ENCODE measurements at regions not wholly inside any gene's neighbourhood (a gene's known extent, or its start where the extent isn't known, plus 50 kb on each side); places are given as distances from the start of the nearest gene placed in this dataset.
A peak's percentile ranks its signal among the peaks of the same experiment; 100 is the strongest.

DNA sequence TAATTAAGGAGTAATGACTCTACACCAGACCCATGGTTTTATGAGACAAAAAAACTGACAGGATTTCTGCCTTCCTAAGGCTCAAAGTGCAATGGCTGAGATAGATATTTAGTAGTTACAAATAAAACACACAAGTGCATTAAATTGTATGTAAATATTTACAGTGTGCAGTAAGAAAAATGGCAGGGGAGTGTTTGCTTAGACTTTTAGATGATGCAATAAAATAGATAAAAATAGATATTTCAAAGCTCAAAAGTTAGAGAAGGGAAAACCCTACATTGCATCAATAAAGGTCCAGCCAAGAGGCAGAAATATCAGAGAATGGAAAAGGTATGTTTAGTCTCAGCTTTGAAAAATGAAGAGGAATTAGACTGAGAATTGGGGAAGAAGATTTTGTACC, 226.3 kb upstream of the FGGY start:
- no peak for DNase-seq

DNA sequence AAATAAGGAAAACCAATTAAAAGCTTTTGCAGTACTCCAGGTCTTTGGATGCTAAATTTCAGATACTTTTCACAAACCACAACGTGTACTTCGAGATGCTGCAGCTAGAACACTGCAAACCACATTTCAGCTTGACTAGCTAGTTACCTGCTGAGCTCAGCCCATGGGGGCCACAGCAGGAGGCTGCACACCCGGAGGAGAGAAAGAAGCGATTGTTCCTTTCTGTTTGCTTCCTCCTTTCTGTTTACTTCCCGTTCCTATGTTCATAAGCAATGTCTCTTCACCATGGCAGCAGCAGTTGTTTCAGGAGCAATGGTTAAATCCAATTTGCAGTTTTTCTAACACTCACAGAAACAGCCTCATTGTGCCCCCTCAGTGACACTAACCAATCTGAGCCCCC, 225.6 kb upstream of the FGGY start:
- DNase-seq, result peak; percentile 55

DNA sequence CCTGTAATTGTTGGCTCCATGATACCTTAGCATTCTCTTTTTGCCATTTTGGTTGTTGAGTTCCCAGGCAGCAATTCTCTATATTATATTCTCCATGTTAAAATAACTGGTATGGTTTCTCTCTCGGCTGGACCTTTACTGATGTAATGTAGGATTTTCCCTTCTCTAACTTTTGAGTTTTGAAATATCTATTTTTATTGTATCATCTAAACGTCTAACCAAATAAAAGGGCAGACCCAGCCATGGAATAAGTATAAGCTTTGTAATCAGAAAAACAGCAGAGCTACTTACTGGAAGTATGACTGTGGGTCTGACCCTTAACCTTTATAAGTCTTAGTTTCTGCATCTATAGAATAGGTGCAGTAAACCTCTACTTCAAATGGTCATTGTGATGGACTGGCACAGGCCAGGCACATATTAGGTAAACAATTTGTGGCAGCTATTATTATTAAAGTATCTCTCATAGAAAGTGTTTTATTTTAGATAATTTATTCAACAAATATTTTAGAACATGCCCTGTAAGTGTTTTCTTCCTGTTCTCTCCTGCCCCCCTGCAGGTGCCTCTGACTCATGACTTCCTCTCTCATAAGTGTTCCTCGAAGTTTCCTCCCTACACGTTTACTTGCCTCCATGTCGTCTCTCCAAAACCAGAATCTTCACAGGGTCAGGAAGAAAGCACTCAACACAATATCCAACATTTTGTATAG, 224.9 kb upstream of the FGGY start:
- DNase-seq, result peak; percentile 48

DNA sequence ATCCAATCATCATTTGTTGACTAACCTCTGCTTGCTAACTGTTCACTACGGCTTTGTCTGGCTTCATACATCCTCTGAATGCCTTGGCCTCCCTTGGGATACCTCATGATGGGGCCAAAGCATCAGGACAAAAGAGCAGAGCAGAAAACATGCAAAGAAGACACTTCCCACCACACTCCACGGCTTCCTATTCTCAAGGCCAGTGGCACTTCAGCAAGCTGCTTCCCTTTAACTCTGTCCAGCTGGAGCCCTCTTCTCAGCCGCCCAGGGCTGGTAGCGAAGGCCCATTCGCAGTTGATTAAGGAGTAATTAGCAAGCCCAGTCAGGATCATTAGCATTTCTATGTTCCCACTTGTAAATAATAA, 224.3 kb upstream of the FGGY start:
- DNase-seq, result no peak

DNA sequence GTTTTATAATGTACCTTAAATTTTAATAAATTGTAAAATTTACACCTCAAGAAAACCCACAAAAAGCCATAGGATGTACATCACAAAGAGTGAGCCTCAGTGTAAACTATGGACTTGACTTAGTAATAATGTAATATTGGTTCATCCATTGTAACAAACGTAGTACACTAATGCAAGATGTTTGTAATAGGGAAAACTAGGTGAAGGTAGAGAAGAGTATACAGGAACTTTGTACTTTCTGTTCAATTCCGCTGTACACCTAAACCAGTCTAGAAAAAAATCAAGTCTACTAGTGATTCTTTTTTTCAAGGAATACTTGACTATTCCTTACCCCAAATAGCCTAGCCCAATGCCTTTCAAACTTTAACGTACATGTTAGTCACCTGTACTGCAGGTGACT, 222.3 kb upstream of the FGGY start:
- DNase-seq, result no peak

DNA sequence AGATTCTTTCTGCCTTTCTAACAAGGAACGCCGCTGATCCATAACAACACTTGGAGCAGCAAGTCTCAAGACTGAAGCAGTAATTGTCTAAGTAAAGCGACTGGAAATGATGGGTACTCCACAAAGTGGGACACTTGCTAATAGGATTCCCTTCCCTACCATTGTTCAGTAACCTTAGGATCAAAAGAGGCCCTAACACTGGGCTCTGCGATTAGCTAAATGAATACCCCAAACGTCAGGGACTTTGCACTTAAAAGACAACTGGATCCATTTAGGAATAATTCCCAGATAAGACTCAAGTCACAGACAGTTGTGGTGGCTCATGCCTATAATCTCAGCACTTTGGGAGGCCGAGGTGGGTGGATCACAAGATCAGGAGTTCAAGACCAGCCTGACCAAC, 221.9 kb upstream of the FGGY start:
- no peak for DNase-seq

DNA sequence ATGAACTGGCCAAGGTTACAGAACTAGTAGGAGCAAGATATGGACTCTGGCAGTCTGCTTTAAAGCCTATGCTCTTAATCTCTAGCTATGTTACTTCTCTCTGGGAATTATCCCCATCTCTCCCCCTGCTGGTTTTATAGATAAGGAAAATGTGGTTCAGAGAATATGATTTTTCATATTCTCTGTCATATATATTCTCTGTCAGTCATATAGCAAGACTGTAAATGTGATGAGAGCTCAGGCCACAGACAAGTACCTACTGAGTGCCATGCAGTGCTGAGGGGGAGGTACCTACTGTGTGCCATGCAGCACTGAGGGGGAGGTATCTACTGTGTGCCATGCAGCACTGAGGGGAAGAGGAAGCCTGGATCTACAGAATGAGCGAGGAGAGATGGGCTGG, 220.3 kb upstream of the FGGY start:
- no peak for DNase-seq

DNA sequence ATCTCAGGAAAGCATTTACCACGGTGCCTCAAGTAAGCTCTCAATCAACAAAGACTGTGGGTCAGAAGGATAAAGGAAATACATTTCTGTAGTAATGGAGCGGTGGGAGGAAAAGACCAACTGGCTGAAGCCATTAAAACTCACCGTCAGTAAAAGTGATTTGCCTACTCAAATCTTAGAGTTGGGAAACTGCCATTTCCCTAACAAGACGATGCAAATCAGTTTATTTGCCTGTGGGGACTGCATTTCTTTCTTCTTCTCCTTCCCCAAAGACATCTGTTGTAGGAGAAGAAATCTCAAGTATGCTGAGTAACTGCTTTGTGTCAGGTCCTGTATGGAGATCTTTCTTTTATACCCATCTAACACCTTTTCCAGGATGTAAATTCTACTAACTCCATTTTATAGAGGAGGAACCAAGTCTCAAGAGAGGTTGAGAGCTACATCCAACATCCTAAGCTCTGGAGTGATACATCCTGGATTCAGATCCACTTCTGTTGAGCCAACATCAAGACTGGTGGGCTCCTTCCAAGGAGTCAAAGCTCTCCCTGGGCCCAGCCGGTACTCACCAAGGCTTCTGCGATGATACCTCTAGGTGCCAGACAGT, 219.3 kb upstream of the FGGY start:
- DNase-seq, result no peak

DNA sequence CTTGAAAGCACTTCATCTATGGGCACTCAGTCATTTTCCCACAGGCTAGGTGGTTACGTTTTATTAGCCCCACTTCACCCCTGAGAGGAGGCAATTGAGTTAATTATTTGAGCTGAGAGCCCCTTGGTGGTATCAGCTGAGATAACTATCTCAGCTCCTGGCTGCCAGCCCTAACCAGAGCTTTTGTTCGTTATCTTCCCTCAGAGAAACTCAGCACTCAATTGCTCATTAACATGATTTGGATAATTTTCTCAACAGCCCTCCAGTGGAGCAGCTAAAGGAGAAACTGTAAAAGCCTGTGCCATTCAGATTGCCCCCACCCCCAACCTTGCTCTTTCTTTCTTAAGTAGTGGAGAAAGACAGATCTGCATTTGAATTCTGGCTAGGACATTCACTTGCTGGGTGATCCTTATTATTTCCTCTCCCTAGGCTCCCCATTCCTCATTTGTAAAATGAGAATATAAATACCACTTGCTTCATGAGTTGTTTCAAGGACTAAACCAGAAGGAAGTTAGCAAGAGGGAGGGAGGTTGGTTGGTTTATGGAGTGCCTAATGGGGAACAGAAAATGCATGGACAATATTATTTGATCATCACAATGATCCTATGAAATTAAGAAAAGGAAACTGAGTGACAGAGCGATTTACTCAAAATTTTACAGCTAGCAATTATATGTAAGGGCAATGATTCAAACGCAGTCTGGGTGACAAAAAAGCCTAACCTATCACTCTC, 218.7 kb upstream of the FGGY start:
- peak; percentile 88 for DNase-seq

DNA sequence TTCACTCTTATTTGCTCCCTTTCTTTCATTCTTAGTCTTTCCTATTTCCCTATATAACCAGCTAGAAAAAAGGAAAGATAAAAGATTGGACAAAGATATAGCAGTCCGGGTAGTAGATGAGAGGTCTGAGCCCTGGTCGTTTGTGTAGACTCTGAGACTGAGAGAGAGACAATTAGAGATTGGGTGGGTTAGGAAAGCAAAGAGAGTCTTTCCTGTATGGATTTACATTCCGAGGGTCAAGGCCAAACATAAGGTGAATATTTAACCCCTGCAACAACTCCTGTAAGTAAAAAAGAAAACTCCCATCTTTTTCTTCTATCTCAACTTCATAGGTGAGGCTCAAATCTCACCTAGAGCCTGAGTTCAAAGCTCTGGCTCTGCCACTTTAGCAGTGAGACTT, 218.0 kb upstream of the FGGY start:
- DNase-seq, result no peak

DNA sequence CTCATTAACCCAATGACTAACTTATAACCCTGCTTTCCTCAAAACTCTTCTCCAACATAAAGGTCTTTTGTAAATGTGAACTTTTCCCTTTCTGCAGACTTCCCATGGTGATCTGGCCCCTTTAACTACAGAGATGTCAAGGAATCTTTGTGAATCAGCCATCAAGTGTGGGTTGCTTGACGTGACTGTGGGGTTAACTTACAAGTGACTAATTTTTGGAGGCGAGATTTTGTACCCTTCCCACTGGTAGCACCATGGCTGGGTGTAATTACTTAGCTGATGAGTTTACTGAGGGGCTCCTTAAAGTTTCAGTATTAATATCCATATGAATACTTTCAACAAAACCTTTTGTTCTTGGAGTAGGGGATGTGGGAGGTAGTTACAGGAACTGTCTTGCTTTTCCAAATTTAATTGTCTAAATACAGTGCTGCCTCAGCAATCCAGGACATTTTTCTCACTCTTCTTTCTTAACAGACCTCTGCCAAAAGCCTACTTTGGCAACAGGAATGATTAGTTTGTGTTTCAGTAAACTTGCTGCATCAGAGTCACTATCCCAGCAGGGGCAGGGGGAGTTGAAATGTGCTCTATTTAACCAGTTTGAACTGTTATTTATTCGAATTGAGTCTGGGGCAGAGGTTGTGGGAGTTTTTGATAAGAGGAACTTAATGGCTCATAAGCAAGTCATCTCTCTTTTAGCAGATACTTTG, 217.3 kb upstream of the FGGY start:
- DNase-seq, result no peak

DNA sequence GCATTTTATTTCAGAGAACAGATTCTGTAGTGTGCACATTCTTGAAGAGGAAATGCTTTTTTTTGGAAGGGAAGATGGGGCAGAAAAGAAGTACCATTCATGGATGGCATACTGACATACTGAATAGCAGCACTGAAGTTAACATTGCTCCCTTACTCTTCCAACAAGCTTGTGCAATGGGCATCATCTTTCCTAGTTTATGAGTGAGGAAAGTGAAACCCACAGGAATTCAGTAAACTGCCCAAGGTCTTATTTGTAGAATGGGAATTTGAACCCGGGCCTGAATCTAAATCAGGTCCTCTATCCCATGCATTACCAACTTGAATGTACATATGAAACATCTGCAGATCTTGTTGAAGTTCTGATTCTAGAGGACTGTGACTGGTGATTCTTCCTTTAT, 215.7 kb upstream of the FGGY start:
- no peak for DNase-seq

DNA sequence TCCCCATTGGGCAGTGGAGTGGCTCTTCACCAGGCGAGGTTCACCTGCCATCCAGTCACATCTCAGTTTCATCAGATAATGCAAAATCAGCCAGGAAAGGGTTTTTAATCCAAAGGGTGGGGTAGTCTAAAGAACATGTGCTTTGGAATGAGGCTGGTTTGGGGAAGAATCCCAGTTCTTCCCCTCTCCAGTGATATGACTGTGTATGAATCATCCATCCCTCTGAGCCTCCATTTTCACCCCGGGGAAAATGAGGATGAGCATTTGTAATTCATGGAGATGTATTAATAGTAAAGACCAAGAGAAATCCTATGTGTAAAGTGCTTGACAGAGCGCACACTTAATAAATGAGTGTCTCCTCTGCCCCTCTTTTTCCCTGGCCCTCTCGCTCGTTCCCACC, 215.1 kb upstream of the FGGY start:
- no peak for DNase-seq

DNA sequence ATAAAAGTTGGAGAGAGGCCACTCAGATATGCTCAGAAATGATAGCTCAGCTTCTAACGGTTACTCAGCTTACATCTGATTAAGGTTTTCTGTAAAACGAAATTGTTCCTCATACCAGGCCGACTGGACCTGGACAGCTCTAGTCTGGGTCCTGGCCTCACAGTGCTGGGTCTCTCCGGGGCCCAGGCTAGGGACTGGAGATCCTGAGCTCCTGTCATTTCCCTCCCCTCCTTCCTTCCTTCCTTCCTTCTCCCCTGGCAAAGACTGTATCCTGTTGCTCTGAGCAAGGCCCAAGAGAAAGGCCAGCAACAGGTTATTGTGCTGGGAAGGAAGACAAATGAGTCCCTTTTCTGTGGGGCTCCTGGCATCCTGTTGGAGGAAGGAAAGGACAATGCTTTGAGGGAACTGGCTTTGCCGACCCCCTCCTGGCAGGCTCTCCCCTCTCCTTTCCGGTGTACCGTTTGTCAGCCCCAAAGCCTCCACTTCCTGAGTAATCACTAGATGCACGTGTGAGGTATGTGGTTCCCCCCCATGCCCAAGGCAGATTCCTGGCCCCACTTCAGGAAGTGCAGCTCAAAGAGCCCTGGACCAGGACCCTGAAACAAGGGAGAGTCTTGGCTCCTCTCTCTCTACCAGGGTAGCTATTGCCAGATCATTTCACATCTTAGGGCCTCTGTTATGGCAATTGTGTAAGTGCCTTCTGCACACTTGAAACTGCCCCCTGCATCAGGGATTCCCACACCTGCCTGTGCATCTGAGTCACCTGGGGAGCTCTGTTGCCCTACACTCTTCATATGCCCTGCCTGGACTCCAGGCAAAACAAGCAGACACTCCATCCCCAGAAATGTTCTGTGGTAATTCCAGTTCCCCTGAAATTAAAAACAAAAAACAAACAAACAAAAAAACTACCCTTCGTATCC, 212.7 kb upstream of the FGGY start:
- no peak for DNase-seq

DNA sequence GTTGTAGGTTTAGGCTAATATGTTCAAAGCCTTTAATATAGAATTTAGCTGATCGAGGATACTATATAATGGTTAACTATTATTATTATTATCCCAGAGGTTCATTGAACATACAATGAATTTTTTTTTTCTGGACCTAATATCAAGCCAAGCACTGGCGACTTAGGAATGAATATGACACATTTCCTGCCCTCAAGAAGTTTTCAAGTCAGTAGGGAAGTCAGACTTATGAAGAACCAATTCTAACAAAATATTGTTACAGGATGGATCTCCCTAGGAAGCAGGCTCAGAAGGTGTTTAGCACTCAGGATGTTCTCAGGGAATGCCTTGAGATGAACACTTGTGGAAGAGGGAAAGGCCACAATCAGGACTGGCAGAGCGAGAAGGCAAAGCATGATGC, 211.8 kb upstream of the FGGY start:
- no peak for DNase-seq

DNA sequence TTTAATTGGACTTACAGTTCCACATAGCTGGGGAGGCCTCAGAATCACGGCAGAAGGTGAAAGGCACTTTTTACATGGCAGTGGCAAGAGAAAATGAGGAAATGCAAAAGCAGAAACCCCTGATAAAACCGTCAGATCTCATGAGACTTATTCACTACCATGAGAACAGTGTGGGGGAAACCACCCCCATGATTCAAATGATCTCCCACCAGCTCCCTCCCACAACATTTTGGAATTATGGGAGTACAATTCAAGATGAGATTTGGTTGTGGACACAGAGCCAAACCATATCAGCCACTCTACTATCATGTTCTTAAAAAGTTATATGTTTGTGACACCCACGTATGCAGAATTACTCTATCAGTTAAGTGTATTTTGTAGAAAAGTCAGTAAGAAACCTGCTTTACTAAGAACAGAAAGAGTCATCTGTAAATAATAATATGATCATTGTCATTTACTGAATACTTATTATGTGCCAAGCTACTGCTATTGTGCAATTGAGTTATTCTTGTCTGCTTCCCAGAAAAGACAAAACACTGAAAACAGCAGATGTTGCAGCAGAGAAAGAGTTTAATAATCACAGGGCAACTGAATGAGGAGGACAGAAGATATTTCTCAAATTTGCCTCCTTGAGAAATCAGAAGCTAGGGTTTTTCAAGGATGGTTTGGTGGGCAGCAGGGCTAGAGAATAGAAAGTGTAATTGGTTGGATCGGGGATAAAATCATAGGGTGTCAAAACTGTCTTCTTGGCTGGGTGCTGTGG, 207.7 kb upstream of the FGGY start:
- no peak for DNase-seq

DNA sequence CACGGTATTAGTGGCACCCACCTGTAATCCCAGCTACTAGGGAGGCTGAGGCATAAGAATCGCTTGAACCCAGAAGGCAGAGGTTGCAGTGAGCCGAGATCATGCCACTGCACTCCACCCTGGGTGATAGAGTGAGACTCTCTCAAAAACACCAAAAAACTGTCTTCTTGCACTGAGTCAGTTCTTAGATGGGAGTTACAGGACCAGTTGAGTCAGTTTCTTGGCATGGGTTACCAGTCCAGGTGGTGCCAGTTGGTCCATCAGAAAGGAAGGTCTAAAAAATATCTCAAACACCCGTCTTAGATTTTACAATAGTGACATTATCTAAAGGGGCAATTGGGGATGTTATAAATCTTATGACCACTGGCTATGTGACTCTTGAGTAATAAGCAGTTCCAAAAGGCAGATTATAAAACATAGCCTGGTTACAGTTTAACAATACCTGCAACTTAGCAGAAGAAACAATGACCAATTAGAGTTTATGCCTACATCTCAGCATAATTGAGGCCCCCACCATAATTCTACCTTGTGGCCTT, 206.9 kb upstream of the FGGY start:
- no peak for DNase-seq

DNA sequence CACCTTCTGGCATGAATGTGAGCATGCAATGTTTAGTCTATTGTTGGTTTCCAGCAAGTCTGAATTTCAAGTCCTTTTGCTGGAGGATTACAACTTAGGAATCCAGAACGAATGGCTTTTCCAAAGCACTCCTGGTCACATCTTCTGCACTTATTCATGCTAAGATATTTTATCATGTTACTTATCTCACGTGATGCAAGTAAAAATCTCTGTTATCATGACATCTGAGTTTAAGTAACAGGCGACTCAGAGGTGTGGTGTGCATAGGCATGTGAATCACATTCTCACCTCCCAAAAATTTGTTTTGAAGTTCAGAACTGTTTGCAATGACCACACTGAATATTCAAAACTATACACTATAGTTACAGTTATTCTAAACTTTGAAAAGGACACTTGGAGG, 204.8 kb upstream of the FGGY start:
- DNase-seq, result no peak

DNA sequence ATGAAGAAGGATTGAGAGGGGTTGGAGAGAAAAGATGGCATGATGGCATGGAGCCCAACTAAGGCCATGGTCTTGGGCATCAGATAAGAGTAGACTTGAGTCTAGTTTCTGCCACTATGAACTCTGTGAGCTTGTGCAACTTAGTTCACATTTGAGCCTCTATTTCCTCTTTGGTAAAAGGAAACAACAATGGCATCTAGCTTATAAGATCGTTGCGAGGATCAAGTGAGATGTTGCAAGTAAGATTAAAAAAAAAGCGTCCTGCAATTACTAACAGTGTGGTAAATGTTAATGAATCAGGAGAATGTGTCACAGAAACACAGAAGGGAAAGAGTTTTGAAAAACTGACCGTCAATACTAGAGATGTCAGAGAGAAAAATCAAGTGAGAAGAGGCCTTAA, 202.9 kb upstream of the FGGY start:
- DNase-seq, result no peak

DNA sequence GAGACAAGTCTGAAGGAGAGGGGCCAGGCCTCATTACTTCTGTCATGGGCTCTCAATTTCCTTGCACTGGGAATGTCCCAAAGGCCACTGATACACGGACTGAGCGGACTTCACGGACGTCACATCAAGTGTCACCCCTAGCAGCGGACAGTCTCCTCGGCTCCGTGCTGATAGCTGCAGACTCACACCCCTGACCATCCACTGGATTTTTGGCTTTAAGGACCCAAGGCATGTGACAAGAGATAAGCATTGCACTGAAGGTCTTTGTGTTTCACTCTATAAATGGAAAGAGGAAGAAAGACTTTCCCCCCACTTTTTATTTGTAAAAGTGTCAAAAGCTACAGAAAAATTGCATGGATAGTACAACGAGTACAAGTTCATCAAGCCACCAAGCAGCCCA, 200.4 kb upstream of the FGGY start:
- no peak for DNase-seq

DNA sequence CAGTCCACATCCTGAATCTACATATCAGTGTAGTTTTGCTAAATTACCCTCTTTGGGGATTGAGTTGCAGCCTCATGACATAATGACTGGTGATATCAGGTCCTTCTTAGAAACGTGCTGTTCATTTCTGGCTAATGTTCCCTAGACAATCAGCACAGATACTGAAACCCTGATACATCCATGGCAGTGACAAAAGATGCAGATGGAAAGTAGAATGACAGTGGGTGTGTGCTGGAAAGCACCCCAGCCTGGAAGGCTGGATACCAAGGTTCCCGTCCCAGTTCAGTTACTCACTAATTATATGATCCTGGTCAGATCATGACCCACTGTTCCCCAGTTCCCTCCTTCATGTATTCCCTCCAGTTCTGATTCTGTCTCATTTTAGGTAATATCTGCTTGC, 198.2 kb upstream of the FGGY start:
- no peak for DNase-seq

Data from NCI-H510A treated with DMSO at 0.1 percent for 48 hours (cell line).